ENCODE measurements at regions not wholly inside any gene's neighbourhood (a gene's known extent, or its start where the extent isn't known, plus 50 kb on each side); places are given as distances from the start of the nearest gene placed in this dataset.
"Not testable (repeated sequence)": the region's sequence is repeated elsewhere in the genome, so short reads cannot be mapped to it uniquely, and the experiment has no call there.

DNA sequence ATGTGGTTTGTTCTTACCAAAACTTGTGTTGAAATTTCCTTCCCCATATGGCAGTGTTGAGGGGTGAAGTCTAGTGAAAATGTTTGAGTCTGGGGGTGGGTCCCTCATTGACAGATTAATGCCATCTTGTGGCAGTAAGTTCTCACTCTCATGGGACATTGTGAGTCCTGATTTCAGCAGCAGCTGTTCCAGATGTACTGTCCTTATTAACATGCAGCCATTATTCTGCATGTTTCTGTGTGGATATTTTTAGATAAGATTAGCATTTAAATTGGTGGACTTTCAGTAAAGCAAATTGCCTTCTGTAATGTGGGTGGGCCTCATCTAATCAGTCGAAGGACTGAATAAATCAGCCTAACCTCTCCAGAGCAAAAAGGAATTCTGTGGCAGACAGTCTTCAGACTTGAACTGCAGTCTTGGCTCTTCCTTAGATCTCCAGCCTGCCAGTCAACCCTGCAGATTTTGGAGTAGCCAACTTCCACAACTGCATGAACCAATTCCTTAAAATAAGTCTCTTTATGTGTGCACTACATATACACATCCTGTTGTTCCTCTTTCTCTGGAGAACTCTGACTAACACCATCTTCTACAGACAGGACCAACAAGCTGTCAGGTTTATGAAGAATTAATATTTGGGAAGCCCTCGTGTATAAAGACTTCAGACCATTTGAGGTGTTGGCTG, 138.7 kb upstream of the ZNF516 start:
- no peak for DNase-seq

DNA sequence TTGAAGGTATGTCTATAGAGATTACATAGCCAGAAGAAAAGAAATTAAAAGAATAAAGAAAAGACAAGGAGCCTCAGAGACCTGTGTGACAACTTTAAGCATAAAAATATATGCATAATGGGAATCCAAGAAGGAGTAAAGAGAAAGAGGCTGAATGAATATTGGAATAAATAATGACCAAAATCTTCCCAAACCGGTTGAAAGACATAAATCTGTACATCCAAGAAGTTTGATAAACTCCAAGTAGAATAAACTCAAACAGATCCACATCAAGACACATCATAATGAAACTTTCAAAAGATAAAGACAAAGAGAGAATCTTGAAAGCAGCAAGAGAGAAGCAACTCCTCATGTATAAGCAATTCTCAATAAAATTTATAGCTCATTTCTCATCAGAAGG, 132.4 kb upstream of the ZNF516 start:
- DNase-seq: no peak

DNA sequence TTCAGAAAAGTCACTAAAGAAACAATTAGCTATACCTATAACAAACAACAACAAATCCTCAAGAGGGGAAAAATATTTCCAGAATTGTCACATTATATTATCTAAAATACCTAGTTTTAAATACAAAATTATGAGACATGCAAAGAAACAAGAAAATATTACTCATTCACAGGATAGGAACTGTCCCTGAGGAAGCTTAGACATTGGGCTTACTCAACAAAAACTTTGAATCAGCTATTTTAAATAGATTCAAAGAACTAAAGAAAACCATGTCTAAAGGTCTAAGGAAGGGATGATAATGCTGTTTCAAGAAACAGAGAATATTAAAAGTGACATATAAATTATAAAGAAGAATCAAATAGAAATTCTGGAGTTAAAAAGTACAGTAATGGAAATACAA, 131.9 kb upstream of the ZNF516 start:
- DNase-seq: no peak

DNA sequence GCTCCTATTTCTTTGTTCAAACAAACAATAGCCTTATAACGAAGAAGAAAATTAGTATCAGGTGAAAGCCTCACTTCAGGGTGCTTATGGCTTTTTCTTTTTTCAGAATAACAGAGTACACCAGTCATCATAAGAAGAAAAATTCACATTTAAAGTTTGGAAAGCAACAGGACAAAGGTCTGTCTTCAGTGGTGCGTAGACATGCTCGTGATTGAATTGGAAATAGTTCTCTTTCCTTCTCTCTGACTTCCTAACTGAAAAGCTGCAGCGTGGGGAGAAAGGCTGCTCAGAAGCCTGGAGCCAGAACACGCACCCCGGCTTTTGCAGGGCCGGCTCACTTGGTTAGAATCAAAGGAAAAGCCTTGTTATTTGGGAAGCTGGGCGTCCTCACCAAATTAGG, 127.6 kb upstream of the ZNF516 start:
- no peak for DNase-seq

DNA sequence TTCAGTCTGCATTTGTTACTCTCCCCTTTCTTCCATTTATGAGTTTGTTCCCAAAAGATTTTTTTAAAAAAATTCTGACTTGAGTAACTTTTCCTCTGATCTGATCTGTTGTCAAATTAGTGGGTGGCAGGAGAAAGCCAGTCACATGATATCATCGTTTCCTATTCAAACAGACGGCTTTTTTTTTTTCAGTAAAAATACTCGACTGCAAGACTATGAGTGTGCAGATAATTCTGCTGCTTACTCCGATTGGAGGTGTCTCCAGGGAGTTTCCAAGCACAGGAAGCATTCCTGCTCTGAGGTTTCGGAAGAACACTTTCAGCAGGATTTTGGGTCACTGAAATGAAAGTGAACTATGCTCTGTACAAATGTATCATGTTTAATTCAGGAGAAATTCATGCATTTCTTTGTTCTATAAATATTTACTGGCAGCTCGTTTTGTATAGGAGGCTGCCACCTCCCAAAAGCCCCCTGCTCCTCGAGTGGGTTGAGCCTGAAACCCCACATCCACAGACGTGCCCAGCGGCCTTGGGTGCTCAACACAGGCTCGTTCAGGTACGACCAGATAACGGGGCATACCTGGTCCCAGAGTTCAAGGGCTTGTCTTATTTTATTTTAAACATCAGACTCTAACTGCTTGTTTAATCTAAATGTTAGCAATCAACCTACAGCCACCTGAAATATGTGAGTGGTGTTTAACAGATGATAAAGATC, 126.9 kb upstream of the ZNF516 start:
- DNase-seq: no peak

DNA sequence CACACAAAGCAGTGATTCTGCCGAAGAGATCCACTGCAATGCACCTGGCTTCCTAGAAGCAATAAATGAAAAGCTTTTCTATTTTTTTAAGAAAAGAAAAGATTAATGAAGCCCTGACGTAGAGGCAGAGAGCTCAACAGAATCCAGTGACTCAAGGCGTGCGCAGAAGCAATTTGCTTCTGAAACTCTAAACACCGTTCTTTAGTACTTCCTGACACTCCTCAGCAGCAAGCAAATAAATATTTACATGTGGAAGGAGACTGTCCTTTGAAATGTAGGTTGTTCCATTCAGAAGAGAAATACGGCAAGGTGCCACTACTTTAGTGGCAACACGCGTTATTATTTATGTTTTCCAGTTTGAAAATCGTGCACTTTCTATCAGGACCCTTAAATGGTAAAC, 126.2 kb upstream of the ZNF516 start:
- no peak for DNase-seq

DNA sequence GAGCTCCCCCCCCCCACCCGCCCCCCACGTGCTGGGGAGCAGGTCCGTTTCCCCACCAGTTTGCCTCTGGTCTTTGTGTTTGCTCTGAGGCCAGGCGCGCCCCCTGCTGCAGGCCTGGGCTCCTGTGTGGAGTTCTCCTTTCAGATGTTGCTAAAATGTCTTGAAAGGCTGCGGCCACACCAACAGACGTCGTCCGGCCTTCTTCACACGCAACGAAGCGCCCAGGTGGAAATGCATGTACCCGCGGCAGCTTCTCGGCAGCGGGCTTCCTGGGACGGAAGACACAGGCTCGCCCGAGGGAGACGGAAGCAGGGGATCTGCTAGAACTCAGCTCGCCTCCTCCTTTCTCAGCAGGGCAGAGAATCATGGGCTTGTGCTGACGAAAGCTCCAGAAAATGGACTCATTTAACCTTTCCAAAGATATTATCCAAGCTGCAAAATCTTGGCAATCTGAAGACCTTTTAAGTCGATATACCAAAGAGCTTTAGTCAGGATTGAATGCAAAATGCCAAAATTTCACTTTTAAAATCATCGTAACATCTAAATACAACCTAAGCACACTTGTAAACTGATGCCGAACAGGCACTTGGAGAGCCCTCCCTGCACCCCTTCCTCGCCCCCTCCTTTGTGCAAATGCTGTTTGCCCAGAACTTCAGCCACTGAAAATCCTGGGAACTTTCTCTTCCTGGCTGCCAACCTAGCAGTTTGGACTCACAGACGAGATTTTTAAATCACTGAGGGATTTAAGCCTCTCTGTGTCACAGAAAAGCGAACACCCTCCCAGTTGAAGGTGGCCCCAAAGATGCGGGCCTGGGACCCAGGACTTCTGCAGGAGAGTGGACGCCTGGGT, 125.5 kb upstream of the ZNF516 start:
- no peak for DNase-seq

DNA sequence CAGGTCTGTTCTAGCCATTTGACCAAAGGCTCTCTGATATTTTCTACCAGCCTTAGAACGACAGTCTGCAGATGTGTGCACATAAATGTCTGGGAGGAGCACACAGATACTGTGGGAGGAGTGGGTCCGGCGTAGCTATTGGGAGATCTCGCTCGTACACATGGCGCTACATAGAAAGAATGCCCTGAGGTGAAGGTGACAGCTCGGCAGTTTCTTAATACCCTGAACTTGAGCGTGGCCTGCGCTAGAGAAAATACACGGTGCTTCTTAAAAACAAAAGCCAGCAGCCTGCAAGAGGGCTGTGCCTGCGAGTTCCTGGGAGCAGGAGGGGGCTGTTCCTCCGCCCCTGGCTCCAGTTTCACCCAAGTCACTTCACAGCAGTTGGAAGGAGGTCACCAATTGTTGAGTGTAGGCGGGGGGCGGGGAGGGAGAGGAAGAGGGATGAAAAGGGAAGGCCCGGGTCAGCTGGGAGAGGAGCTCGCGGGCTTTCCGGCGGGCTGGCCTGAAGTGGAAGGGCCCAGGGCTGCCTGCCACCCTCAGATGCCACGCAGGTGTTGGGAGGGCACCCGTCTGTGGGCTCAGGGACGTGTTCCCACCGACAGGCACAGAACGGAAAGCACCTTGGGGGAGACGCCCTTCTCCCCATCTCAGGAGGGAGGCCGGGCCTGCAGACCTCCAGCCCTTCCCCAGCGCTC, 124.7 kb upstream of the ZNF516 start:
- no peak for DNase-seq

DNA sequence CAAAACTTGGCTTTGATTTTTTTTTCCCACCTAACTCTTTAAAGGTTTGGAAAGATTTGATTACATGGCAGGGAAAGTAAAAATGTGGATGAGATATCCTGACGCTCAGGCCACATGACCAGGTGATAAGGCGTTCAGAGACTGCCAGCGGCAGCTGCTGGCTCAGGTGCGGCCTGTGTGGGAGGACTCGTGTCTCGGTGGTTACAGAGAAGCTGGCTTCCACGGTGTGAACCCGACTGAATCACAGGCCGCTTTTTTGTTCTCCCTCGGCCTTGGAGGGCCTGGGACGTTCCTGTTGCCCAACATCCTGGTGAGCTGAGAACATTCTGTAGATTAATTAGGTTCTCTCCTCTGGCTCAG, 124.2 kb upstream of the ZNF516 start:
- DNase-seq: no peak

DNA sequence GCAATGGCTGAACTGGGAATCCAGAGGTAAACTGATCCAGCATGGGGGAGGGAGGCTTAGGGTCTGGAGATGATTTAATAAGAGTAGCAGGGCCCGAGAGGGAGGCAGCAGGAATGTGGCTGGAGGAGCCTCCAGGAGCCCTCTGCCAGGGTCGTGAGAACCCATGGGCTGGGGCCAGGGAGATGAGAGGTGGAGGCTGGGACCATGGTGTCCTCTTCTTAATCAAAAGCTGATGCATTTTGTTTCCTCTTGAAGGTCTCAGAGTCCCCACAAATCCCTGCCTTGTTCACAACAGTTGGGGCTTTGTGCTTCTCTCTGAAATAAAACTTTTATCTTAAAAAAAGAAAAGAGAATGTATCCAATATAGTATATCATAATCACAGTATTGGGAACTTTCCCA, 123.7 kb upstream of the ZNF516 start:
- no peak for DNase-seq

DNA sequence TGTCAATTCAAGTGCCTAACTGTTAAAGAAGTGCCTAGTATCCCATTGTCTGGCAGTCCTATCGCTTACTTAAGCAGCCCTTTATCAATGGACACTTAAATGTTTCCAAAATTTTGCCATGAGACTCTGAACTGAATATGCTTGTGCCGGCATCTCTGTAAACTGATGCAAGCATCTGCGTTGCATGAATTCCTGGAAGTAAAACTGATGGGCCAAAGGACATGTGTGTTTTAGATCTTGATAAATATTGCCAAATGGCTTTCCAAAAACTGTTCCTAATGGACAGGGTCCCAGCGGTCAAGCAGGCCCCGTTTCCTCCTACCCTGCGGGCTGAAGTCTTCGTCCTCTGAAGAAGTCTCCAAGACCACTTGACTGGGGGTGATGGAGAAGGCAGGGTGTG, 121.3 kb upstream of the ZNF516 start:
- DNase-seq: no peak

DNA sequence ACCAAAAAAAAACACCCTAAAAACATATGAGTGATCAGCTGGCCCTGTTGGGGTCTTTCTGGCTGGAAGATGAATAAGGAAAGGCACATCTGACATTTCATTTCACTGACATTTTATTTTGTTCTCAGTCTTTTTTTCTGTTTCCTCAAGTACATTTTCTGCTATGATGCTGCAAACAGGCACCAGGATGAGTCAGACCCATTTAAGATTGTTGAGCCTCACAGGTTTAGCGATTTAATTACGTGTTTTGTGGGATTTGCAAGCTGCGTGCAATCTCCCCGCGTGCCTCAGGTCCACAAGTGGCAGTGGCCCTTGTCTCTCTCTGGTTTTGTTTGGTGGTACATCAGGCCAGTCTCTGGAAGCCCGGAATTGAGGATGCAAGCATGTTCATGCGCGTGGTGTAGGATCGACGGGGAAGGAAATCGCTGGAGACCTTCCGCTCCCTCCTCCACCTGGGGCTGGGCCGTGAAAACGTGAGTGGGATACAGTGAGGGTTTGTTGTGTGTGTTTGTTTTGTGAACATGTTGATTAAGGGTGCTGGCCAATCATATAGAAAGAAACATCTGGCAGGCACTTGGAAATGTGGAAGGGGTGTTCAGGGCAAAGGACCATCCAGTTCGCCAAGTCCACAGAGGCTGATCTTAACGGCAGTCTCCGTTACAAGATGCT, 120.2 kb upstream of the ZNF516 start:
- DNase-seq: no peak

DNA sequence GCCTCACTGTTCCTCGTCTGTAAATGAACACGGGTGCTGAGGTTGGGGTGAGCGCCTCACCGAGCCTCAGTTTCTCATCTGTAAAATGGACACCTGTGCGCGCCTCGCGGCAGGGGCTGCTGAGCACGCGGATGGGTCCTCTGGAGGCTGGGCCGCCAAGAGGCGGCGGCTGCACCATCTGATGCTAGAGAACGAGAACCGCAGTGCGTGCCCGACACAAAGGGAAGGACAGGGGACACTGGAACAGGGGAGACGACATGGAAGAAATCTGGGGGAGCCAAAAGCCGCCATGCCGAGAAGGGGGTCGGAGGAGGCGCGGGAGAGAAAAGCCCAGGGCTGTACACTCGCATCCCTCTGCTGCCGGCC, 118.7 kb upstream of the ZNF516 start:
- DNase-seq: no peak

DNA sequence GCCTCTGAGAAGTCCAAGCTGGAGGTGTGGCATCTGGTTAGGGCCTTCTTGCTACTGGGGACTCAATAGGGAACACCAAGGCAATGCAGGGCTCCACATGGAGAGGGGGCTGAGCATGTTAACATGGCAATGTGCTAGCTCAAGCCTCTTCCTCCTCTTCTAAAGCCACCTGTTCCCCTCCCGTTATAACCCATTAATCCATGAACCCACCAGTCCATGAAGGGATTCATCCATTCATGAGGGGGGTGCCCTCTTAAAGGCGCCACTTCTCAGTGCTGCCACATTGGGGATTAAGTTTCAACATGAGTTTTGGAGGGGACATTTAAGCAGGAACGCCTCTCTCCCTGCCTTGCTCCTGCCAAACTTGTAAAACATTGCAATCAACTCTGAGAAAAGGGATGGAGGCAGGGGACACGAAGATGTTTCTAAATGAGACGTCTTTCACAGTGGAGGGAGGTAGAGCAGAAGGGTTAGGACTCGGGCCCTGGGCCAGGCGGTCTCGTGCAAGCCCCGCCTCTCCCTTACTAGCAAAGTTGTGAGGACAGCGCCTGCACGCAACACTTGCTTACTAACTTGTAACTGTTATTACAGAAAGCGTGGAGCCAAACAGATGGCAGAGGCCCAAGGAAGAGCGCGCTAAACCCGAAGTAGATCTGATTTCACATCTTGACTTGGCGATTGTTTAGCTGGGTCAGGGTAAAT, 118.2 kb upstream of the ZNF516 start:
- DNase-seq: no peak

DNA sequence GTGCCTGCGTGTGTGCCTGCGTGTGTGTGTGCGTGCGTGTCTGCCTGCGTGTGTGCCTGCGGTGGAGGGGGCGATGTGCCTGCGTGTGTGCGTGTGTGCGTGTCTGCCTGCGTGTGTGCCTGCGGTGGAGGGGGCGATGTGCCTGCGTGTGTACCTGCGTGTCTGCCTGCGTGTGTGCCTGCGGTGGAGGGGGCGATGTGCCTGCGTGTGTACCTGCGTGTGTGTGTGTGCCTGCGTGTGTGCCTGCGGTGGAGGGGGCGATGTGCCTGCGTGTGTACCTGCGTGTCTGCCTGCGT, 116.7 kb upstream of the ZNF516 start:
- not testable (repeated sequence) for DNase-seq

DNA sequence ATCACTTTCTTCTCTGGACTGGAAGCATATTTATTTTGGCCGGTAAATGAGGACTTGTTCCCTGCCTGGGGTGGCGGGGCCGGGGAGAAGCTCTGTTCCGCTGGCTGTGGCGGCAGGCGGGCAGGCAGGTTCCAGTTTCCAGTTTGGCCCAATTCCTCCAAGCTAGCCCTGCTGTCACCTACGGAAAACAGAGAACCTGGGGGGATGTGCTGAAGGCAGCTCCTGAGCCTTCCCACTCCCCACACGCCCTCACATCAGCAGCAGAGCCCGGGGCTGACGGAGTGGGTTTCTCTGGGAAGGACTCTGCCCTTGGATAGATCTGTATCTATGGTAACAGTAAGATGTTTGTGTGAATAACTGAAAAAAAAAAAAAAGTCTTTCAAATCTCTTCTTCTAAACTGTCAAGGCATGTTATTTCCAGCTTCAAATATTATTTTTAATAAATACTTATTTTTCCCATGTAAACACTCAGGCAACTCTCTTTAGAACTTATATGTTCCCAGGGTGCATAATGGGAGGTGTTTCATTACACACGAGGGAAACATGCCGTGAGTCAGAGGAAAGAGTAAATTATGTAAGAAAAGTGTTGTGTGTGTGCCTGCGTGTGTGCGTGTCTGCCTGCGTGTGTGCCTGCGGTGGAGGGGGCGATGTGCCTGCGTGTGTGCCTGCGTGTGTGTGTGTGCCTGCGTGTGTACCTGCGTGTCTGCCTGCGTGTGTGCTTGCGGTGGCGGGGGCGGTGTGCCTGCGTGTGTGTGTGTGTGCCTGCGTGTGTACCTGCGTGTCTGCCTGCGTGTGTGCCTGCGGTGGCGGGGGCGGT, 116.1 kb upstream of the ZNF516 start:
- no peak for DNase-seq

DNA sequence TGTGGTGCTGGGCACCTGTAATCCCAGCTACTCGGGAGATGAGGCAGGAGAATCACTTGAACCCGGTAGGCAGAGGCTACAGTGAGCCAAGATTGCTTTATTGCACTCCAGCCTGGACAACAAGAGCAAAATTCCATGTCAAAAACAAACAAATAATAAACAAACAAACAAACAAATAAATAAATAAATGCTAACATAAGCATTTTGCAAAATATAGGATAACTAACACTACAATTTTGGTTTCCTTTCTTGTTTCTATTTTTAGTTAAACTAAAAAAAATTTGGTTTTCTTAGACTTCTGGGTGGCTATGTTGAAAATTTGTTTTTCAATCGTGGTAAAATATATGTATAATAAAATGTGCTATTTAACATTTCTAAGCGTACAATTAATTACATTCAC, 115.0 kb upstream of the ZNF516 start:
- no peak for DNase-seq

DNA sequence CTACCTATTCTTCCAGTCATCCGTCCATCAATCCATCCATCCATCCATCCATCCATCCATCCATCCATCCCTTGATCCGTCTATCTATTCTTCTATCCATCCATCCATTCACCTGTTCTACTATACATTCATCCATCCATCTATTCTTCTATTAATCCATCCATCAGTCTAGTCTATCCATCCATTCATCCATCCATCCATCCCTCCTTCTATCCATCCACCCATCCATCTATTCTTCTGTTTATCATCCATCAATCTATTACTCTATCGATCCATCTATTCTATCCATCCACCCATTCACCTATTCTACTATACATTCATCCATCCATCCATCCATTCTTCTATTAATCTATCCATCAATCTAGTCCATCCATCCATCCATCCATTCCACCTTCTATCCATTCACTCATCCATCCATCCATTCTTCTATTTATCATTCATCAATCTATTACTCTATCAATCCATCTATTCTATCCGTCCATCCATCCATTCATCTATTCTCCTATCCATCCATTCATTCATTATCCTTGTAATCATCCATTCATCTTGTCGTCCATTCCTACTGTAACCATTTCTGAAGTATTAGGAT, 110.4 kb upstream of the ZNF516 start:
- DNase-seq: no peak

DNA sequence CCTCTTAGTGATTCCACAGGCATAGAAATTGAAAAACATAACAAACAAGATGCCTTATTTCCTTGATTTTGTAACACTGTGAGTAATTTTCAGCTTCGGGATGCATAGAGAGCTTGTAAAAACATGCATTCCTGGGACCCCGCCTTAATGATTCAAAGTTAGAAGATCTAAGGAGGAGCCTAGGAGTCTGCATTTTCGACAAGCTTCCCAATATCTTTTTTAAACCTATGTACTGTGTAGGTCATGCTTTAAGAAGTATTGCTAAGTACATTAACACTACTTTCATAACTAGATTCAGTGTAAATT, 109.8 kb upstream of the ZNF516 start:
- no peak for DNase-seq

DNA sequence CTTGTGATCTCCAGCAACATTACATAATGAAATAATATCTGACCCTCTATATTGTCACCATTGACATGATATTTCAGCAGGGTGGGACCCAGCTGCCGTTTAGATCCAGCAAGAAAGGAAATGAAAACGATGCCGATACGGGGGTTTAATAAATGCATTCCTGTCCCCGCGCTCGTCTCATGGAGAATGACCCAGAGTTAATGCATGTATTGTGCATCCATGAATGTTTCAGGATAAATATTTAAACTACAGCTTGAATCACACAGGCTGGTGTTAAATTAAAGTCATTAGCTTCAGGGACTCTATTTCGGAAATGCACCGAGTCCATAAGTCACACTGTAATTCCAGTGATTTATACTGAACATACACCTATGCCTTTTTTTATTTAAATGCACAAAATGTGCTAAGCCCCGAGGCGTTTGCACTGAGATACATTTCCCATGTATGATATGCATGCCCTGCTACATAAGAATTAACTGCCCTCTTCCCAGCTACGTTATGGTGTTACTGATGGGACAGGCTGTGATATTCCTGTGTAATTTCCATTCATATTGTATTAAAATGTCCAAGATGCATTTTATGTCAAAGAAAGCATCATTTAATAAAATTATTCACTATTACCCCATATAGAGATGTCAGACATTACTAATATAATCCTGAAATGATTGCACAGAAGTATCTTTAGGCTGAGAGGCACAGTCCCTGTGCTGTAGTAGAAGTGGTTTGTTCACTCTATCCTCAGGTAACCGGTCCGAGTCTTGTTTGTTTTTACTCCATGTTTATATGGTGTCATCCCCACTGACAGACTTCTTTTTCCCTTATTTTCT, 109.3 kb upstream of the ZNF516 start:
- no peak for DNase-seq
